Activated CD4-positive, alpha-beta T cell treated with anti-CD3 and anti-CD28 coated beads for 48 hours (primary cell): ENCODE measurements at regions not wholly inside any gene's neighbourhood (a gene's known extent, or its start where the extent isn't known, plus 50 kb on each side); places are given as distances from the start of the nearest gene placed in this dataset.
"Not testable (repeated sequence)": the region's sequence is repeated elsewhere in the genome, so short reads cannot be mapped to it uniquely, and the experiment has no call there.

ENCODE experiments used
- DNase-seq: peaks from one replicate; pipeline ENCODE4 v3.0.0-alpha.2; 2020

- no peak for DNase-seq
Measured at GRCh38 chr11:112310848-112311247, 50.2 kb upstream of the PLET1 start.

- DNase-seq = no peak
Measured at GRCh38 chr11:112315057-112315720, 54.5 kb upstream of the PLET1 start.

DNA sequence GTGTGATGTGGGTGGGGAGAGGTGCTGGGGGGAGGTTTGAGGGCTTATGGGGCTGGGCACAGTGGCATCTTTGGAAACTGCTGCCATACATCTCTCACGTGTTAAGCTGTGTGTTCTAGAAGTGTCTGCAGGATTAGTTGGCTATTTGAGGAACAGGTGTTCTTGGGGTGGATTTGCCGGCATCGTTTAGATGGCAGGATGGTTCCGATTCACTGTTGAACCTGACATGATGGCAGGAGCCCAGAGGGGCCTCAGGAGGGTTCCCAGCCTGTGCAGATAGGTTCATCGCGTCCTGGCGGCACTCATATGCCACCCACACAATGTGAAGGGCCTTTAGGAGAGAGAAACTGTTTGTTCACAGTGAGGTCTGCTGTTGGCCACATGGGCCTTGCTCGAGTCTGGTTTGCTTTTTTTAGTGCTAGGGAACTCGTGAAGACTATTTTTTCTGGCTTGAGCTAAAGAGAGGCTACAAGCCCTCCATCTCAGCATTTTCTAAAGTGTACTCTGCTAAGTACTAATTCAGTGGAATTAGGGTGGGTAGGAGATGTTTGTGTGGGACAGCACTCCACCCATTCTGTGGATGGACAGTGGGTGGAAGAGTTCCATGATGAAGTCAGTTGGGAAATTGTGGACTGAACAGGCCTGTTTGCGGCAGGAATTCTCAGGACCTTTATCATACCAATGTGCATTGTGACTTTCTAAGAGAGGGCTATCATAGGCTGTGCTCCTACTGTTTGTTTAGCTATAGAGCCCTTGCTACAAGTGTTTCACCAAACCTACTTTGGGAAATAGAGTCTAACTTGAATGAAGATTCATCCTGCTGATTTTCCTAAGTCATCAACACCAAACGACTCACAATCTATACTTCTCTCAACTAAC lies 55.4 kb upstream of the PLET1 start:
- DNase-seq = no peak

GRCh38 chr11:112316971-112317370 lies 56.3 kb upstream of the PLET1 start:
- no peak for DNase-seq

- no peak for DNase-seq
Measured at GRCh38 chr11:112318184-112318591, 57.5 kb upstream of the PLET1 start.

DNA sequence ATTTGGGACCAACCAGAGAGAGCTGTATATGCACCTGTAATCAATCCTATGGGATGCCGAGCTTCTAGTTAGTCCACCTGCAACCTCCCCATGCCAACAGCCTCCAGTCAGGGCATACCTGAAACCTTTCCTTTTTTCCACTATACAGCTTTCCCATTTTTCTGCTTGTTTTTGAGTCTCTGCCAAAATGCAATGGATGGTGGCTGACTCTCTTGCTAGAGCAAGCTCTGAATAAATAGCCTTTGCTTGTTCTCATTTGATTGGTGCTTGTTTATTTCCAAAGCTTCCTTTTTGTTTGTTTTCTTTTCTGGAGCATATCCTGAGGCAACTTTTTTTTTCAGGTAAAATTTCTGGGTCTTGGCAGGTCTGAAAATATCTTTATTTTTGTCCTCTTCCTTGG lies 58.0 kb upstream of the PLET1 start:
- DNase-seq = no peak

GRCh38 chr11:112320668-112321067 lies 60.0 kb upstream of the PLET1 start:
- DNase-seq = no peak

- DNase-seq = no peak
Measured at GRCh38 chr11:112321501-112322172, 61.0 kb upstream of the PLET1 start.

- DNase-seq = no peak
Measured at GRCh38 chr11:112322173-112322790, 61.6 kb upstream of the PLET1 start.

DNA sequence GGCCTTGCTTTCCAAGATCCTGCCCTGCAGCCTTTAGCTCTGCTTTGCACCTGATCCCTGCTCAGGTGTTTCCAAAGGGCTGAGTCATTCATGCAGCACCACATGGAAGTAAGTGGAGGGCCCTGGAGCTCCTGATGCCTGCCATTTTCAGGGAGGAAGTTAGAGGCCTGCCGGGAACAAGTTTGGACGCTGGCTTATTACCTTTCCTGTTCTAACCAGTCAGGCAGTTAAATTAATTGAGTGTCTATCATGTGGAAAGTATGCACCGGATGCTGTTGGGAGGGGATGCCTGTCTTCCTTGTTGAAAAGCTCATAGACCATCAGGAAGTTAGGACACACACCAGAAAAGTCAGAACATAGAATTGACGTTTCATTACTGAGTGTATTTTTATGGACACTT lies 73.7 kb upstream of the PLET1 start:
- DNase-seq = no peak

DNA sequence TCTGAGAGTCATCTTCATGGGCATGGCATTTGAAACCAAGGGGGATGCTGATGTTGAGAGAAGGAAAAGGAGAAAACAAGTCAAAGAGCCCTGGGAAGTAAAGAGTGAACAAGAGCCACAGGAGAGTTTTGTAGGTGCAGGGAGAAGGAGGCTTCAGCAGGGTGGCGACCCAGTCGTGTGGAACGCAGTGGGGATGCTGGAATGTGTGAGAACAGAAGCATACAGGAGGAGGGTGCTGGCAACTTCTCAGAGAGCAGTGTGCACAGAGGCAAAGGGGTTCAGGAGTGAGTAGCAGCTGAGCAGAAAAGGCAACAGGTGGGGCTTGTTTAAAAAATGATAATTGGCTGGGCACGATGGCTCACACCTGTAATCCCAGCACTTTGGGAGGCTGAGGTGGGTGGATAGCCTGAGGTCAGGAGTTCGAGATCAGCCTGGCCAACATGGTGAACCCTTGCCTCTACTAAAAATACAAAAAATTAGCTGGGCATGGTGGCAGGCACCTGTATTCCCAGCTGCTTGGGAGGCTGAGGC lies 75.8 kb upstream of the PLET1 start:
- DNase-seq = no peak

- DNase-seq = no peak
Measured at GRCh38 chr11:112339566-112339965, 78.9 kb upstream of the PLET1 start.

- no peak for DNase-seq
Measured at GRCh38 chr11:112343368-112344039, 82.8 kb upstream of the PLET1 start.

DNA sequence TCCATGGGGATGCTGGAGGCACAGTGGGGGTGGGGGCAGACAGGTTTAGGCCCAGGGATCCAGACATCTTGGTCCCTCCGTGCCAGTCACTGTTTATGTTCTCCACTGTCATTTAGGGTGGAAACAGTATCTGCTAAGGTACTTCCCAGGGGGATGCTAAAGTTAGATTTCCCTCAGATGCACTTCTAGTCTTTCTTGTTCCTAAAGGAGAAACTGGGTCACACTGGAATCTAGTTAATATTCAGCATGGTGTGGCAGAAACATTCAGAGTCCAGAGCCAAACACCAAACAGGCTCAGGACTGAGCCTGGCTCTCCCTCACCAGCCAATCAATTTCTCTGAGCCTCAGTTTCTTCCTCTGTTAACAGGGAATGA lies 83.4 kb upstream of the PLET1 start:
- no peak for DNase-seq

DNA sequence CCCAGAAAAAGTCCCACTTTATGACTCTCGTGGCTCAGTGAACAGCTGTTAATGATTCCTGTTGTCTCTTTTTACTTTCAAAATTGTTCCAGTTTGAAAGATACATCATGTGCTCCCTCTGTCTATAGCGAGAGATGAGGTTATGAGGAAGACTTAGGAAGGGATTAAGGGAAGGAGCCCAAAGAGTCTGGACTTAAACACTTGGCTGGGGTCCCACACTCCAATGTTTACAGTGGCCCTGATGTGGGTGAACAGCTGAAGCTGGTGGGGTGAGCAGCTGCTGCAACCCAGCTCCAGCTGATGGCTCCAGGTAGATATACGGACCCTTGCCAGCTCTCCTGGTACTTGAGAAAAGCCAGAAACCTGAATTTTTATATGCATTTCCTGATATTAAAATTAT lies 84.5 kb upstream of the PLET1 start:
- no peak for DNase-seq

DNA sequence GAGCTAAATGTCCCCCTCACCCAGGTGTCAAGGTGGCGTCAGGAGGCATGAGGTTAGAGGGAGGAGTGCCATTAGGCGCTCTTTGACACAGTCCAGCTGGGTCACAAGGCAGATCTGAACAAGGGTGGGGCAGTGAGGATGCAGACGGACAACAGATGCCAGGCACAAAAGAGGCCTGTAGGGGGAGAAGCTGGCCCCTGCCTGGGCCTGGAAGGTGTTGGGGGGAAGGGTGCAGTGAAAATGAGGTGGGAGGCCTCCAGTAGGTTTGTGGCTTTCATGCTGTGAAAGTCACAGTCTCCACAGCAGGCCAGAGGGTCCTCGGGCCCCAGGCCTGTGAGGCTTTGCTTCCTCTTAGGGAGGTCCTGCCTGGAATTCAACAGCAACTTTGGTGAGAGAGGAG lies 85.0 kb upstream of the PLET1 start:
- DNase-seq = no peak

DNA sequence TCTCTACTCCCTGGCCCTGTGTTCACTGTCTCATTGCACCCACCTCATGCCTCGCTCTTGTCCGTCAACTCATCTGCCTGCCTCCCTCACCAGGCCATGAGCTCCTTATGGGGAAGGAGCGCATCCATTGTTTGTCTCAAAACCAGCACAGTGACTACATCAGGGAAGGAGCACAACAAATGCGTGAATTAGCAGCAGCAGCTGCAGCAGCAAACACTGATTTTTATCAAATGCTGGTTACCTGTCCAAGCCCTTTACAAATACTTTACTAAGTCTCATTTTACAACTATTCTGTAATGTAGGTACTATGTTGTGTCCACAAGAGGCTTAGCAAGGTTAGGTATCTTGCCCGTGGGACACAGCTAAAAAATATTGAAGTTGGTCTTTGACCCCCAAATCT lies 85.9 kb upstream of the PLET1 start:
- DNase-seq = no peak

DNA sequence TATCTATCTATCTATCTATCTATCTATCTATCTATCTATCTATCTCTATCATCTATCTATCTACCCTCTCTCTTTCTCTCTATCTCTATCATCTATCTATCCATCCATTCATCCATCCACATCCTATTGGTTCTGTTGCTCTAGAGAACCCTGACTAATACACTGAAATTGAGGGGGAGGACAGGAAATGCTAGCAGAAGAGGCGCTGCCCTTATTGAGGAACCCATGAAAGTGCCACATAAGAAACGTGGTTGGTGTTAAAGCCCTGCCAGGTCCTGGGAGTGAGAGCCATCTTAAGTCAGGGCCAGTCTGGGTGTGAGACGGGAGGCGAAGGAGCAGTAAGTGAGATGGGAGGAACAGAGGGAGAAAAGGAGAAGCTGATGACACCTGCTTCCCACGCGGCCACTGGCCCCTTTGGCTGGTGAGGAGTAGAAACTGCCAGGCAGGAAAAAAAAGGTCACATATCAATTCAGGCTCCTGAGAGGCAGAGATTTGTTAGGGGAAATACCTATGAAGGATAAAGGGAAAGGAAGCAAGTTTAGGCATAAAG lies 87.9 kb upstream of the PLET1 start:
- no peak for DNase-seq

DNA sequence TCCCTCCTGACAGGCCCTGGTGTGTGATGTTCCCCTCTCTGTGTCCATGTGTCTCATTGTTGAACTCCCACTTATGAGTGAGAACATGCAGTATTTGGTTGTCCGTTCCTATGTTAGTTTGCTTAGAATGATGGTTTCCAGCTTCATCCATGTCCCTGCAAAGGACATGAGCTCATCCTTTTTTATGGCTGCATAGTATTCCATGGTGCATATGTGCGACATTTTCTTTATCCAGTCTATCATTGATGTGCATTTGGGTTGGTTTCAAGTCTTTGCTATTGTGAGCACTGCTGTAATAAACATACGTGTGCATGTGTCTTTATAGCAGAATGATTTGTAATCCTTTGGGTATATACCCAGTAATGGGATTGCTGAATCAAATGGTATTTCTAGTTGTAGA lies 90.8 kb upstream of the PLET1 start:
- DNase-seq = not testable (repeated sequence)

DNA sequence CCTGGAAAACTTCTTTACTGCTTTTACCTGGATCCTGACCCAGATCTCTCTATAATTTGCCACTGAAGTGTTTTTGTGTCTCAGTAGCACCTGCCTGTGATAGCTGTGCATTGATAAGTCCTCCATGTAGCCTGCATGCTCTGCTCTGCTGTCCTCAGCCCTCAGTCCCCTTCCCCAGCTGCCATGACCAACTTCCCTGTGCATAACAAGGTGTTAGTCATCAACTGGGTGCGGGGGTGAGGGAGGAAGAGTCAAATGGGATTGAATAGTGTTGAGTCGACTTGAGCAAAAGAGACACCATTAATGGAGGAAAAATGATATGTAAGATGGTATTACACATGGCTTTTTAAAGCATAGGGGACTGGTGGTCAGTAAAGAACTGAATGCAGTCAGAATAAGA lies 92.2 kb upstream of the PLET1 start:
- DNase-seq = no peak

DNA sequence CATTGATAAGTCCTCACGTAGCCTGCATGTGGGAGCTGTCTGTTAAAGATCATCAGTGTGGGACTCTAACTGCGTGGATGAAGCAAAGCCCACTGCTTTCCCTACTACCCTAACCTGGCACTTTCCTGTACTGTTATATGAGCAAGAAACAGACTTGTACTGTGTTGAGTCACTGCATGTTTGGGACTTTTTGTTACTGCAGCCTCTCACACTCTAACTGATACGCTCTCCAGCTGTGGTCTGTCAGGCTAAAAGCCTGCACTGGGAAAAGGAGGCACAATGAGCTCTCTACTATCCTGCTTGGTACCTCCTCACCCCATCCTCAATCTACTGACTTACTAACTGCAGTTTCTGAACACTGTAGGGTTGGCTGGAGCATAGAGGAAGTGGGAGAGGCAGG lies 93.7 kb upstream of the PLET1 start:
- DNase-seq = no peak

DNA sequence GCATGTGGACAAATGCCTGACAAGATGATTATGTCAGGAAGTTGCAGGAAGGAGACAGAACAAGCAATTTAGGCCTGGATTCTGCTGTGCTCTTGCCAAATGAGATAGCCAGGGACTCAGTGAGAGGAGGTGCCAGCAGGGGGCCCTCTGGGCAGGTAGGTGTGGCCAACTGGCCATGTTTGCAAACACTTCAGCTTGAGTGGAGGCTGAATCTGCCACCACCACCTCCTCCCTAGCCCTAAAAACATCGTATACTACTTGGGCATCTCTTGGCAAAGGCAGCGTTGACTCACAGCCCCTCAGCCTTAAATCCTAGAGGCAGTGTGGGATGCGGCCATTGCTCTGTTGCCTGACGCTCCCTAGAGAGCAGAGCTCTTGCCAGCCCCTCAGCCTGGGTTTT lies 95.1 kb upstream of the PLET1 start:
- peak; percentile 15 for DNase-seq
